GM23338 (cell line): ENCODE measurements at regions not wholly inside any gene's neighbourhood (a gene's known extent, or its start where the extent isn't known, plus 50 kb on each side); places are given as distances from the start of the nearest gene placed in this dataset.

Experiments
- ATAC-seq: fragments of 200-7000 bp; cut with Tn5 transposase; 3 replicates; pipeline ENCODE4 v1.9.1; 2020
- DNase-seq: peaks from one replicate; pipeline ENCODE4 v3.0.0-alpha.2; 2015; ENCODE audit warnings: low spot score
- H2AFZ ChIP-seq: fragments of 200-600 bp; sonication (generic); 2 replicates; pipeline ENCODE4 v1.8.0; 2016; ENCODE audit warnings: antibody characterized with exemption, mild to moderate bottlenecking, moderate library complexity
- H3F3A ChIP-seq: fragments of 200-600 bp; sonication (generic); replicated peaks from 2 replicates; pipeline ENCODE4 v1.8.0; 2017; ENCODE audit warnings: antibody characterized with exemption, mixed run types, low read depth
- H3K27ac ChIP-seq: fragments of 200-600 bp; sonication (generic); 2 replicates; pipeline ENCODE4 v1.6.1; 2016; ENCODE audit warnings: low read depth
- H3K27me3 ChIP-seq: fragments of 200-600 bp; sonication (generic); 2 replicates; pipeline ENCODE4 v1.8.0; 2016; ENCODE audit warnings: mild to moderate bottlenecking, mixed run types, moderate library complexity; ENCODE audit not compliant: insufficient read depth
- H3K36me3 ChIP-seq: fragments of 200-600 bp; sonication (generic); 2 replicates; pipeline ENCODE4 v1.8.0; 2016; ENCODE audit warnings: mild to moderate bottlenecking; ENCODE audit not compliant: insufficient read depth
- H3K4me1 ChIP-seq: fragments of 200-600 bp; sonication (generic); 2 replicates; pipeline ENCODE4 v1.8.0; 2016; ENCODE audit warnings: mild to moderate bottlenecking, moderate library complexity; ENCODE audit not compliant: insufficient read depth
- H3K4me2 ChIP-seq: fragments of 200-600 bp; sonication (generic); 2 replicates; pipeline ENCODE4 v1.7.1; 2017; ENCODE audit warnings: mixed run types
- H3K4me3 ChIP-seq: fragments of 200-600 bp; sonication (generic); 2 replicates; pipeline ENCODE4 v1.6.1; 2016; ENCODE audit warnings: mixed run types
- H3K79me2 ChIP-seq: fragments of 200-600 bp; sonication (generic); replicated peaks from 2 replicates; pipeline ENCODE4 v1.8.0; 2017; ENCODE audit warnings: mild to moderate bottlenecking; ENCODE audit not compliant: insufficient read depth
- H3K9me2 ChIP-seq: fragments of 200-600 bp; sonication (generic); 2 replicates; pipeline ENCODE4 v1.8.0; 2017; ENCODE audit not compliant: insufficient read depth
- H4K20me1 ChIP-seq: fragments of 200-600 bp; sonication (generic); replicated peaks from 2 replicates; pipeline ENCODE4 v1.8.0; 2017; ENCODE audit warnings: mild to moderate bottlenecking; ENCODE audit not compliant: insufficient read depth
- H3K27ac Mint-ChIP-seq: 2 replicates; pipeline ENCODE4 v1.8.0; 2020; ENCODE audit warnings: inconsistent platforms, mild to moderate bottlenecking, moderate library complexity, mixed read lengths
- H3K27me3 Mint-ChIP-seq: 3 replicates; pipeline ENCODE4 v1.8.0; 2022; ENCODE audit warnings: low read depth, mild to moderate bottlenecking, moderate library complexity, mixed read lengths, inconsistent platforms; ENCODE audit not compliant: insufficient read depth, poor library complexity
- H3K36me3 Mint-ChIP-seq: 3 replicates; pipeline ENCODE4 v1.8.0; 2021; ENCODE audit warnings: low read depth, mild to moderate bottlenecking, inconsistent platforms, moderate library complexity, mixed read lengths
- H3K4me1 Mint-ChIP-seq: 3 replicates; pipeline ENCODE4 v1.8.0; 2020; ENCODE audit warnings: mild to moderate bottlenecking, inconsistent platforms, mixed read lengths
- H3K4me3 Mint-ChIP-seq: 3 replicates; pipeline ENCODE4 v1.8.0; 2021; ENCODE audit warnings: moderate library complexity, mild to moderate bottlenecking, inconsistent platforms, mixed read lengths
- H3K9me3 Mint-ChIP-seq: 3 replicates; pipeline ENCODE4 v1.8.0; 2020; ENCODE audit warnings: moderate library complexity, mild to moderate bottlenecking, inconsistent platforms, mixed read lengths
- CREB1 ChIP-seq: fragments of 250-450 bp; sonication (Bioruptor Pico); IDR thresholded peaks from 2 replicates; pipeline ENCODE4 v1.5.0; 2020; ENCODE audit warnings: low read depth, mild to moderate bottlenecking, moderate library complexity
- EZH2 ChIP-seq: fragments of 200-600 bp; sonication (generic); IDR thresholded peaks from one replicate; pipeline ENCODE4 v1.8.0; 2017; ENCODE audit warnings: antibody characterized with exemption, mild to moderate bottlenecking, low read depth; ENCODE audit not compliant: unreplicated experiment
- EZH2phosphoT487 ChIP-seq: fragments of 200-600 bp; sonication (generic); IDR thresholded peaks from one replicate; pipeline ENCODE4 v1.8.1; 2018; ENCODE audit warnings: antibody characterized with exemption; ENCODE audit not compliant: unreplicated experiment
- JUNB ChIP-seq: IDR thresholded peaks from one replicate; pipeline ENCODE4 v1.6.1; 2016; ENCODE audit warnings: antibody characterized with exemption; ENCODE audit not compliant: unreplicated experiment
- NANOG ChIP-seq: IDR thresholded peaks from 2 replicates; pipeline ENCODE4 v1.6.1; 2016; ENCODE audit warnings: antibody characterized with exemption, borderline replicate concordance
- POLR2AphosphoS5 ChIP-seq: IDR thresholded peaks from 2 replicates; pipeline ENCODE4 v1.6.1; 2016; ENCODE audit warnings: antibody characterized with exemption, low read depth
- STAT1 ChIP-seq: IDR thresholded peaks from one replicate; pipeline ENCODE4 v1.6.1; 2016; ENCODE audit warnings: antibody characterized with exemption; ENCODE audit not compliant: unreplicated experiment
- ZNF114 ChIP-seq: fragments of 250-450 bp; sonication (Bioruptor Pico); IDR thresholded peaks from 2 replicates; pipeline ENCODE4 v1.5.0; 2020; ENCODE audit warnings: mild to moderate bottlenecking, moderate library complexity
- ZNF331 ChIP-seq: fragments of 250-450 bp; sonication (Bioruptor Pico); IDR thresholded peaks from 2 replicates; pipeline ENCODE4 v1.5.0; 2020; ENCODE audit warnings: low read depth, mild to moderate bottlenecking, moderate library complexity
- TF ChIP-seq, protein P1 (sequence below), 2 experiments: fragments of 200-600 bp in 1 of 2; sonication (generic) in 1 of 2; conservative IDR thresholded peaks; 2 replicates each; pipeline versions ENCODE4 v1.5.1 to v1.6.1; 2016 to 2017; ENCODE audit warnings: antibody characterized with exemption in 2 of 2, low read depth in 2 of 2, mild to moderate bottlenecking in 2 of 2, moderate library complexity in 1 of 2
- TF ChIP-seq, protein P2 (sequence below): IDR thresholded peaks from 2 replicates; pipeline ENCODE4 v1.6.1; 2016; ENCODE audit warnings: antibody characterized with exemption
- TF ChIP-seq, protein P3 (sequence below): IDR thresholded peaks from one replicate; pipeline ENCODE4 v1.6.1; 2018; ENCODE audit warnings: antibody characterized with exemption; ENCODE audit not compliant: unreplicated experiment
- TF ChIP-seq, protein P4 (sequence below): fragments of 250-450 bp; sonication (Bioruptor Pico); IDR thresholded peaks from 2 replicates; pipeline ENCODE4 v1.5.0; 2020; ENCODE audit warnings: mild to moderate bottlenecking, moderate library complexity

DNA sequence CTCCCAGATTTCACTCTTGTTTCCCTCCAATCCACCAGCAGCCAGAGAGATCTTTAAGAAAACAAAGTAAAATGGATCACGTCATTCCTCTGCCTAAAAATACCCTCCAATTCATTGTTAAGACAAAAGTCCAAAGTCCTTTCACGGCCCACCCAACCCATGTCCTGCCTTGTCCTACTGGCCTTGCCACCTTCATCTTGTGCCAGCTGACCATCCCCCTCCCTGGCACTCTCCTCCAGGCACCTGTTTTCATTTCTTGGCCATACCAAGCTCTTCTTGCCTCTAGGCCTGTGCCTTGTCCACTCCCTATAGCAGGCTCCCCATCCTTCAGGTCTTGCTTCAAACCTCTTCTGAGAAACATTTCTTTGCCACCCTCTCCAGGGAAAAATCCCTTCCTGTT, 307.6 kb downstream of the MSX2 start:
- Histone ChIP-seq H3K79me2 (no peaks in the 10 kb centered on the region), H3K9me2 (no peaks in the 10 kb centered on the region), H4K20me1 (no peaks in the 10 kb centered on the region), H3F3A (no peaks in the 10 kb centered on the region), H3K4me2 (no peak overlapping the region), H3K27ac (no peak overlapping the region), H3K4me3 (no peak overlapping the region), H3K27me3 (no peaks in the 10 kb centered on the region), H3K4me1 (no peaks in the 10 kb centered on the region), H2AFZ (no peak overlapping the region), H3K36me3 (no peaks in the 10 kb centered on the region)
- Mint-ChIP-seq H3K9me3 (0 out of 3 replicates have a peak, but pooled peaks cover 2% of the 10 kb centered on the region), H3K36me3 (no peaks in the 10 kb centered on the region), H3K4me1 (no peaks in the 10 kb centered on the region), H3K27me3 (peaks cover 6% of the 10 kb centered on the region), H3K4me3 (no peak overlapping the region), H3K27ac (no peak overlapping the region)
- TF ChIP-seq JUNB, result no peak
- TF ChIP-seq NANOG, result no peak
- no peak for TF ChIP-seq EZH2
- TF ChIP-seq EZH2phosphoT487, result no peak
- no peak for TF ChIP-seq CREB1 (CRISPR knock-in tag)
- no peak for TF ChIP-seq POLR2AphosphoS5
- TF ChIP-seq, protein P1, sequence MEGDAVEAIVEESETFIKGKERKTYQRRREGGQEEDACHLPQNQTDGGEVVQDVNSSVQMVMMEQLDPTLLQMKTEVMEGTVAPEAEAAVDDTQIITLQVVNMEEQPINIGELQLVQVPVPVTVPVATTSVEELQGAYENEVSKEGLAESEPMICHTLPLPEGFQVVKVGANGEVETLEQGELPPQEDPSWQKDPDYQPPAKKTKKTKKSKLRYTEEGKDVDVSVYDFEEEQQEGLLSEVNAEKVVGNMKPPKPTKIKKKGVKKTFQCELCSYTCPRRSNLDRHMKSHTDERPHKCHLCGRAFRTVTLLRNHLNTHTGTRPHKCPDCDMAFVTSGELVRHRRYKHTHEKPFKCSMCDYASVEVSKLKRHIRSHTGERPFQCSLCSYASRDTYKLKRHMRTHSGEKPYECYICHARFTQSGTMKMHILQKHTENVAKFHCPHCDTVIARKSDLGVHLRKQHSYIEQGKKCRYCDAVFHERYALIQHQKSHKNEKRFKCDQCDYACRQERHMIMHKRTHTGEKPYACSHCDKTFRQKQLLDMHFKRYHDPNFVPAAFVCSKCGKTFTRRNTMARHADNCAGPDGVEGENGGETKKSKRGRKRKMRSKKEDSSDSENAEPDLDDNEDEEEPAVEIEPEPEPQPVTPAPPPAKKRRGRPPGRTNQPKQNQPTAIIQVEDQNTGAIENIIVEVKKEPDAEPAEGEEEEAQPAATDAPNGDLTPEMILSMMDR (conservative IDR thresholded peaks at IDR 0.05; ENCODE audit: low read depth in 2 of 2), result no peak
- TF ChIP-seq ZNF331 (CRISPR knock-in tag), result no peak
- no peak for TF ChIP-seq STAT1
- TF ChIP-seq ZNF114 (CRISPR knock-in tag), result no peak
- TF ChIP-seq, protein P2, sequence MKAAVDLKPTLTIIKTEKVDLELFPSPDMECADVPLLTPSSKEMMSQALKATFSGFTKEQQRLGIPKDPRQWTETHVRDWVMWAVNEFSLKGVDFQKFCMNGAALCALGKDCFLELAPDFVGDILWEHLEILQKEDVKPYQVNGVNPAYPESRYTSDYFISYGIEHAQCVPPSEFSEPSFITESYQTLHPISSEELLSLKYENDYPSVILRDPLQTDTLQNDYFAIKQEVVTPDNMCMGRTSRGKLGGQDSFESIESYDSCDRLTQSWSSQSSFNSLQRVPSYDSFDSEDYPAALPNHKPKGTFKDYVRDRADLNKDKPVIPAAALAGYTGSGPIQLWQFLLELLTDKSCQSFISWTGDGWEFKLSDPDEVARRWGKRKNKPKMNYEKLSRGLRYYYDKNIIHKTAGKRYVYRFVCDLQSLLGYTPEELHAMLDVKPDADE, result no peak
- TF ChIP-seq, protein P3, sequence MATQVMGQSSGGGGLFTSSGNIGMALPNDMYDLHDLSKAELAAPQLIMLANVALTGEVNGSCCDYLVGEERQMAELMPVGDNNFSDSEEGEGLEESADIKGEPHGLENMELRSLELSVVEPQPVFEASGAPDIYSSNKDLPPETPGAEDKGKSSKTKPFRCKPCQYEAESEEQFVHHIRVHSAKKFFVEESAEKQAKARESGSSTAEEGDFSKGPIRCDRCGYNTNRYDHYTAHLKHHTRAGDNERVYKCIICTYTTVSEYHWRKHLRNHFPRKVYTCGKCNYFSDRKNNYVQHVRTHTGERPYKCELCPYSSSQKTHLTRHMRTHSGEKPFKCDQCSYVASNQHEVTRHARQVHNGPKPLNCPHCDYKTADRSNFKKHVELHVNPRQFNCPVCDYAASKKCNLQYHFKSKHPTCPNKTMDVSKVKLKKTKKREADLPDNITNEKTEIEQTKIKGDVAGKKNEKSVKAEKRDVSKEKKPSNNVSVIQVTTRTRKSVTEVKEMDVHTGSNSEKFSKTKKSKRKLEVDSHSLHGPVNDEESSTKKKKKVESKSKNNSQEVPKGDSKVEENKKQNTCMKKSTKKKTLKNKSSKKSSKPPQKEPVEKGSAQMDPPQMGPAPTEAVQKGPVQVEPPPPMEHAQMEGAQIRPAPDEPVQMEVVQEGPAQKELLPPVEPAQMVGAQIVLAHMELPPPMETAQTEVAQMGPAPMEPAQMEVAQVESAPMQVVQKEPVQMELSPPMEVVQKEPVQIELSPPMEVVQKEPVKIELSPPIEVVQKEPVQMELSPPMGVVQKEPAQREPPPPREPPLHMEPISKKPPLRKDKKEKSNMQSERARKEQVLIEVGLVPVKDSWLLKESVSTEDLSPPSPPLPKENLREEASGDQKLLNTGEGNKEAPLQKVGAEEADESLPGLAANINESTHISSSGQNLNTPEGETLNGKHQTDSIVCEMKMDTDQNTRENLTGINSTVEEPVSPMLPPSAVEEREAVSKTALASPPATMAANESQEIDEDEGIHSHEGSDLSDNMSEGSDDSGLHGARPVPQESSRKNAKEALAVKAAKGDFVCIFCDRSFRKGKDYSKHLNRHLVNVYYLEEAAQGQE, result no peak
- TF ChIP-seq, protein P4, sequence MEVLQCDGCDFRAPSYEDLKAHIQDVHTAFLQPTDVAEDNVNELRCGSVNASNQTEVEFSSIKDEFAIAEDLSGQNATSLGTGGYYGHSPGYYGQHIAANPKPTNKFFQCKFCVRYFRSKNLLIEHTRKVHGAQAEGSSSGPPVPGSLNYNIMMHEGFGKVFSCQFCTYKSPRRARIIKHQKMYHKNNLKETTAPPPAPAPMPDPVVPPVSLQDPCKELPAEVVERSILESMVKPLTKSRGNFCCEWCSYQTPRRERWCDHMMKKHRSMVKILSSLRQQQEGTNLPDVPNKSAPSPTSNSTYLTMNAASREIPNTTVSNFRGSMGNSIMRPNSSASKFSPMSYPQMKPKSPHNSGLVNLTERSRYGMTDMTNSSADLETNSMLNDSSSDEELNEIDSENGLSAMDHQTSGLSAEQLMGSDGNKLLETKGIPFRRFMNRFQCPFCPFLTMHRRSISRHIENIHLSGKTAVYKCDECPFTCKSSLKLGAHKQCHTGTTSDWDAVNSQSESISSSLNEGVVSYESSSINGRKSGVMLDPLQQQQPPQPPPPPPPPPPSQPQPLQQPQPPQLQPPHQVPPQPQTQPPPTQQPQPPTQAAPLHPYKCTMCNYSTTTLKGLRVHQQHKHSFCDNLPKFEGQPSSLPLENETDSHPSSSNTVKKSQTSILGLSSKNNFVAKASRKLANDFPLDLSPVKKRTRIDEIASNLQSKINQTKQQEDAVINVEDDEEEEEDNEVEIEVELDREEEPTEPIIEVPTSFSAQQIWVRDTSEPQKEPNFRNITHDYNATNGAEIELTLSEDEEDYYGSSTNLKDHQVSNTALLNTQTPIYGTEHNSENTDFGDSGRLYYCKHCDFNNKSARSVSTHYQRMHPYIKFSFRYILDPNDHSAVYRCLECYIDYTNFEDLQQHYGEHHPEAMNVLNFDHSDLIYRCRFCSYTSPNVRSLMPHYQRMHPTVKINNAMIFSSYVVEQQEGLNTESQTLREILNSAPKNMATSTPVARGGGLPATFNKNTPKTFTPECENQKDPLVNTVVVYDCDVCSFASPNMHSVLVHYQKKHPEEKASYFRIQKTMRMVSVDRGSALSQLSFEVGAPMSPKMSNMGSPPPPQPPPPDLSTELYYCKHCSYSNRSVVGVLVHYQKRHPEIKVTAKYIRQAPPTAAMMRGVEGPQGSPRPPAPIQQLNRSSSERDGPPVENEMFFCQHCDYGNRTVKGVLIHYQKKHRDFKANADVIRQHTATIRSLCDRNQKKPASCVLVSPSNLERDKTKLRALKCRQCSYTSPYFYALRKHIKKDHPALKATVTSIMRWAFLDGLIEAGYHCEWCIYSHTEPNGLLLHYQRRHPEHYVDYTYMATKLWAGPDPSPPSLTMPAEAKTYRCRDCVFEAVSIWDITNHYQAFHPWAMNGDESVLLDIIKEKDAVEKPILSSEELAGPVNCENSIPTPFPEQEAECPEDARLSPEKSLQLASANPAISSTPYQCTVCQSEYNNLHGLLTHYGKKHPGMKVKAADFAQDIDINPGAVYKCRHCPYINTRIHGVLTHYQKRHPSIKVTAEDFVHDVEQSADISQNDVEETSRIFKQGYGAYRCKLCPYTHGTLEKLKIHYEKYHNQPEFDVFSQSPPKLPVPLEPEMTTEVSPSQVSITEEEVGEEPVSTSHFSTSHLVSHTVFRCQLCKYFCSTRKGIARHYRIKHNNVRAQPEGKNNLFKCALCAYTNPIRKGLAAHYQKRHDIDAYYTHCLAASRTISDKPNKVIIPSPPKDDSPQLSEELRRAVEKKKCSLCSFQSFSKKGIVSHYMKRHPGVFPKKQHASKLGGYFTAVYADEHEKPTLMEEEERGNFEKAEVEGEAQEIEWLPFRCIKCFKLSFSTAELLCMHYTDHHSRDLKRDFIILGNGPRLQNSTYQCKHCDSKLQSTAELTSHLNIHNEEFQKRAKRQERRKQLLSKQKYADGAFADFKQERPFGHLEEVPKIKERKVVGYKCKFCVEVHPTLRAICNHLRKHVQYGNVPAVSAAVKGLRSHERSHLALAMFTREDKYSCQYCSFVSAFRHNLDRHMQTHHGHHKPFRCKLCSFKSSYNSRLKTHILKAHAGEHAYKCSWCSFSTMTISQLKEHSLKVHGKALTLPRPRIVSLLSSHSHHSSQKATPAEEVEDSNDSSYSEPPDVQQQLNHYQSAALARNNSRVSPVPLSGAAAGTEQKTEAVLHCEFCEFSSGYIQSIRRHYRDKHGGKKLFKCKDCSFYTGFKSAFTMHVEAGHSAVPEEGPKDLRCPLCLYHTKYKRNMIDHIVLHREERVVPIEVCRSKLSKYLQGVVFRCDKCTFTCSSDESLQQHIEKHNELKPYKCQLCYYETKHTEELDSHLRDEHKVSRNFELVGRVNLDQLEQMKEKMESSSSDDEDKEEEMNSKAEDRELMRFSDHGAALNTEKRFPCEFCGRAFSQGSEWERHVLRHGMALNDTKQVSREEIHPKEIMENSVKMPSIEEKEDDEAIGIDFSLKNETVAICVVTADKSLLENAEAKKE (CRISPR knock-in tag), result no peak
- DNase-seq (no peak), ATAC-seq (no peak)
